Gastrocnemius medialis (tissue), 4 donors: ENCODE measurements at regions not wholly inside any gene's neighbourhood (a gene's known extent, or its start where the extent isn't known, plus 50 kb on each side); places are given as distances from the start of the nearest gene placed in this dataset.
"Not testable (repeated sequence)": the region's sequence is repeated elsewhere in the genome, so short reads cannot be mapped to it uniquely, and the experiment has no call there.

ENCODE experiments used
- POLR2A ChIP-seq, 2 donors: fragments of 450-650 bp; IDR thresholded peaks; one replicate each; pipeline ENCODE4 v1.6.1; 2017; ENCODE audit warnings: antibody characterized with exemption in 2 of 2, mild to moderate bottlenecking in 2 of 2, moderate library complexity in 2 of 2
- TF ChIP-seq, protein P1 (sequence below), 5 experiments: fragments of 450-650 bp in 3 of 5; fragments of 200-600 bp in 2 of 5; sonication (generic) in 2 of 5; IDR thresholded peaks in 4 of 5; conservative IDR thresholded peaks in 1 of 5; 1 replicate in 4 of 5; 2 replicates in 1 of 5; pipeline ENCODE4 v1.5.1; 2016 to 2019; ENCODE audit warnings: antibody characterized with exemption in 5 of 5, mild to moderate bottlenecking in 3 of 5, moderate library complexity in 3 of 5

DNA sequence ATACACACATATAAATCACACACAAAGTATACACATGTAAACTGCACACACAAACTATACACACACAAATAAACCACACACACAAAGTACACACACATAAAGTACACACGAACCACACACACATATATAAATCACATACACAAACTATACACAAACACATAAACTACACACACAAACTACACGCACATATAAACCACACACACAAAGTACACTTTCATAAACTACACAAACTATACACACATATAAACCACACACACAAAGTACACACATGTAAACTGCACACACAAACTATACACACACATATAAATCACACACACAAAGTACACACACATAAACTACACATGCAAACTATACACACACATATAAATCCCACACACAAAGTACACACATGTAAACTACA is 347.3 kb downstream of the CNTNAP3B start:
- TF ChIP-seq, protein P1, sequence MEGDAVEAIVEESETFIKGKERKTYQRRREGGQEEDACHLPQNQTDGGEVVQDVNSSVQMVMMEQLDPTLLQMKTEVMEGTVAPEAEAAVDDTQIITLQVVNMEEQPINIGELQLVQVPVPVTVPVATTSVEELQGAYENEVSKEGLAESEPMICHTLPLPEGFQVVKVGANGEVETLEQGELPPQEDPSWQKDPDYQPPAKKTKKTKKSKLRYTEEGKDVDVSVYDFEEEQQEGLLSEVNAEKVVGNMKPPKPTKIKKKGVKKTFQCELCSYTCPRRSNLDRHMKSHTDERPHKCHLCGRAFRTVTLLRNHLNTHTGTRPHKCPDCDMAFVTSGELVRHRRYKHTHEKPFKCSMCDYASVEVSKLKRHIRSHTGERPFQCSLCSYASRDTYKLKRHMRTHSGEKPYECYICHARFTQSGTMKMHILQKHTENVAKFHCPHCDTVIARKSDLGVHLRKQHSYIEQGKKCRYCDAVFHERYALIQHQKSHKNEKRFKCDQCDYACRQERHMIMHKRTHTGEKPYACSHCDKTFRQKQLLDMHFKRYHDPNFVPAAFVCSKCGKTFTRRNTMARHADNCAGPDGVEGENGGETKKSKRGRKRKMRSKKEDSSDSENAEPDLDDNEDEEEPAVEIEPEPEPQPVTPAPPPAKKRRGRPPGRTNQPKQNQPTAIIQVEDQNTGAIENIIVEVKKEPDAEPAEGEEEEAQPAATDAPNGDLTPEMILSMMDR (IDR thresholded peaks at IDR 0.05 in 4 of 5, conservative IDR thresholded peaks at IDR 0.05 in 1 of 5) = not testable (repeated sequence)
- TF ChIP-seq POLR2A (IDR thresholded peaks at IDR 0.05) = not testable (repeated sequence)
